WI38 (cell line): ENCODE measurements at regions not wholly inside any gene's neighbourhood (a gene's known extent, or its start where the extent isn't known, plus 50 kb on each side); places are given as distances from the start of the nearest gene placed in this dataset.

Source experiments
- H3K4me3 ChIP-seq: 2 replicates; pipeline ENCODE4 v1.5.1; 2011; ENCODE audit warnings: low read depth, mild to moderate bottlenecking, control low read depth, low read length
- TF ChIP-seq, protein P1 (sequence below): IDR thresholded peaks from 2 replicates; pipeline ENCODE4 v1.5.1; 2012; ENCODE audit warnings: low read depth, mild to moderate bottlenecking, control low read depth, low read length

DNA sequence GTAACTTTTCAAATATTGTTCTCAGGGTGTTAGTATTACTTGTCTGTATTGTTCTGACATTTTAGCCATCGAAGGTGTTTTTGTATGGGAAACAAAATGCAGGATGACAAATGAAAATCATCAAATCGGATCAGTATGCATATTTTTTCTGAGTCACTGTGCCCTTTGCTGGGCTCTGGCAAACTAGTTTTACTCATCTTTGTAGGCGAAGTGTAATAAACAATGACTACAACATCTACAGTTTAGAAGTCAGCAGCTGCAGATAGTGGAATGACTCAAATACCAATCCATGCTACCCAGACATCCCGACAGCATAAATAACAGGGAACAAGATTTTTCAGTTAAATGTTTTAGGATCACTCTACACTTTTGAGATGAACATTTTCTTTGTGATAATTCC, 557.3 kb upstream of the TENM3 start:
- TF ChIP-seq, protein P1, sequence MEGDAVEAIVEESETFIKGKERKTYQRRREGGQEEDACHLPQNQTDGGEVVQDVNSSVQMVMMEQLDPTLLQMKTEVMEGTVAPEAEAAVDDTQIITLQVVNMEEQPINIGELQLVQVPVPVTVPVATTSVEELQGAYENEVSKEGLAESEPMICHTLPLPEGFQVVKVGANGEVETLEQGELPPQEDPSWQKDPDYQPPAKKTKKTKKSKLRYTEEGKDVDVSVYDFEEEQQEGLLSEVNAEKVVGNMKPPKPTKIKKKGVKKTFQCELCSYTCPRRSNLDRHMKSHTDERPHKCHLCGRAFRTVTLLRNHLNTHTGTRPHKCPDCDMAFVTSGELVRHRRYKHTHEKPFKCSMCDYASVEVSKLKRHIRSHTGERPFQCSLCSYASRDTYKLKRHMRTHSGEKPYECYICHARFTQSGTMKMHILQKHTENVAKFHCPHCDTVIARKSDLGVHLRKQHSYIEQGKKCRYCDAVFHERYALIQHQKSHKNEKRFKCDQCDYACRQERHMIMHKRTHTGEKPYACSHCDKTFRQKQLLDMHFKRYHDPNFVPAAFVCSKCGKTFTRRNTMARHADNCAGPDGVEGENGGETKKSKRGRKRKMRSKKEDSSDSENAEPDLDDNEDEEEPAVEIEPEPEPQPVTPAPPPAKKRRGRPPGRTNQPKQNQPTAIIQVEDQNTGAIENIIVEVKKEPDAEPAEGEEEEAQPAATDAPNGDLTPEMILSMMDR: no peak
- peak overlapping the region; percentile 32 for H3K4me3 ChIP-seq

DNA sequence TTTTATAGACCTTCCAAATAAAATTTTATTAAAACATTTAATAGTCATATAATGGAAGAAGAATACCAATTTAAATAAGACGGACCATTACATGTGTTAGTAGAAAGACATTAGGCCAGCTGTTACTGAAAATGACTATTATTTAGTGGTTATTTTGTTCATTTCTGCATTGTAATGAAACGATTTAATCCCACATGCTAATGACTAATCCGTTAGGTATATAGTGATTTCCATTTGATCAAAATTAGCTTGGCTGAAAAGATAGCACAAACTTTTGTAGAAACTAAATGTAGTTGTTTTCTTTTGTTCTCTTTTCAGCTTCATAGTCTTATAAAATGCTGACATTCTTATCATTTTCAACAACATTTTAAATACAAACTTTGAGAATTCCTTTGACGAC, 556.1 kb upstream of the TENM3 start:
- no peak overlapping the region for H3K4me3 ChIP-seq
- TF ChIP-seq, protein P1: no peak

DNA sequence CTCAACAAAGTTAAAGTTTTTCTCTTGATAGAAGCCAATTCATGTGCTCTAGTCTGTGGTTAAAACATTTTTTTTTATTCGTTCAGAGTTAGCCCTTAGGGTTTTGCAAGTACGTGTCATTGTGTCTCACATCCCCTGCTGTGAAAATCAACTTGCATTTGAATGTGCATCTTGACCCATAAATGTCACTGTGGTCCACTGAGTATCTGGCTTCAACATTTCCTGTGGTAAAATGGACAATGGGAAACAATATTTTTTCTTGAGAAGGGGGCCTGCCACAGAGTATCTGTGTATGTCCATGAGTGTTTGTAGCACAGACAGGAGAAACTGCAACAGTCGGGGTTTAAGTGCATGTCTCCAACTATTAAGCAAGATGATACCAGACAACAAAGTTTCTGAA, 554.8 kb upstream of the TENM3 start:
- H3K4me3 ChIP-seq: no peak overlapping the region
- TF ChIP-seq, protein P1: no peak

DNA sequence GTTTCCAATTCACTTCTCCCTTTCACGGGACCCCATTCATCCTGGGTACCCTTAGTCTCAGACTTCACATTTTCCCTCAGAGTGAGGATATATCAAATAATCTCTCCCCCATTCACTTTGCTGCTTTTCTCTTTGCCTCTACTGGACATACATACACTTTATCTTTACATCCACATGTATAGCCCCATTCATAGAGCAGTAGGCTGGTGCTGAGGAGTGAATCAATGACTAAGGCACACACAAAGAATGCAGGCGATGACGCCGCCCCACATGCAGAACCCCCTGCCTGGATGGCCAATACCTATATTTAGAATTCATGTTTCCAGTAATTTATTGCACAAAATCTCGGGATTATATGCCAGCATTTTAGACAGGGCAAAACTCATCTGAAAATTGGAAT, 554.3 kb upstream of the TENM3 start:
- TF ChIP-seq, protein P1: no peak
- H3K4me3 ChIP-seq: no peak overlapping the region

DNA sequence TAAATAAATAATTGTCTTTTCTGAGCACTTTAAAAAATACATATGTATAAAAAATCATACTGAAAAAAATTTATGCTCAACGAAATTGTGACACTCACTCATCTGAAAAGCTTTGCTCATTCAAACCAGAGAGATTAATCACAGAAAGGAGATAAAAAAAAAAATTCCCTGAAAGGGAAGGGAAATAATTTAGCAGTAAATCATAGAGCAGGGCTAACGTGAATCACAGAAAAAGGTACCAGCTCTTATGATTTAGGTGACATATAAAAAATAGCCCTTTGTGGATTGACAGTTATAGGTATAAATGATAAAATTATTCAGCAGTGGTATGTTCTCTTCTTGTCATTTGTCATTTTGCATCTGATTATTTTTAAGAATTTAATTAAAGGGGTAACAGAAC, 552.7 kb upstream of the TENM3 start:
- no peak overlapping the region for H3K4me3 ChIP-seq
- TF ChIP-seq, protein P1: no peak

DNA sequence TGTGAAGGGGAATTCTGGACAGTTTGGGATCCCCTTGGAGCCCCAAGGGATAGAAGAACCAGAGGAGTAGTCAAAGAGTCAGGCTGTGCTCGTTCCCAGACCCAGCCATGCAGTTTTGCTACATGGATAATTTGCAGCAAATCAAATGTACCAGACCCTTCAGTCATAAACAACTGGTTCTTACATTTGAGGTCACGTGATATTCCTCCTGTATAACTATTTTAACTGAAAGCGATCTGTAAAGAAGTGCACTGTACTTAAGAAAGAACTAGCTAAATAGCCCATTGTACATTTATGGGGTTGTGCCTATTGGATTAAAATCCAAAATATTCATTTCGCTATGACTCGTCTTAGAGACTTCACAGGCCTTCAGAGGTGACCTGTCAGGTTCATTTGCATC, 550.2 kb upstream of the TENM3 start:
- TF ChIP-seq, protein P1: no peak

DNA sequence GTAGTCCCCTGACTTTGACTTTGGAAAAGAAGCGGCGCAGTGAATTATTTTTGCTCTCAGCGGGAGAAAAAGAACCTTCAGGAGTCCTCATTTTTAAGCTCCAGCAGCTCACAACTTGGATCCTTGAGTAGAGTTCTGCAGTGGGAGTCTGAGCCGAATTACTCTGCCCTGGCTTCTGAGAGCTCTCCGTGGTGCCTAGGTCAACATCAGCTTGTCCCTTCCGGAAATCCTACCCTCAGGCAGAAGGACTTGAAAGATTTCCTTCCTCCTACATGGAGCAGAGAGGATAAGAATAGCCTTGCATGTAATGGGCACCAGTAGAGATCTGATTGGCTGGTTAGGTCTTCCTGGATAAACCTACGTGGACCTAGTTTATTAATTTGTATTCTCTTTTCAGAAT, 549.7 kb upstream of the TENM3 start:
- H3K4me3 ChIP-seq: no peak overlapping the region
- TF ChIP-seq, protein P1: no peak

More for the DNA sequence above, 550.2 kb upstream of the TENM3 start:
- no peak overlapping the region for H3K4me3 ChIP-seq
